ENCODE measurements at regions not wholly inside any gene's neighbourhood (a gene's known extent, or its start where the extent isn't known, plus 50 kb on each side); places are given as distances from the start of the nearest gene placed in this dataset.

DNA sequence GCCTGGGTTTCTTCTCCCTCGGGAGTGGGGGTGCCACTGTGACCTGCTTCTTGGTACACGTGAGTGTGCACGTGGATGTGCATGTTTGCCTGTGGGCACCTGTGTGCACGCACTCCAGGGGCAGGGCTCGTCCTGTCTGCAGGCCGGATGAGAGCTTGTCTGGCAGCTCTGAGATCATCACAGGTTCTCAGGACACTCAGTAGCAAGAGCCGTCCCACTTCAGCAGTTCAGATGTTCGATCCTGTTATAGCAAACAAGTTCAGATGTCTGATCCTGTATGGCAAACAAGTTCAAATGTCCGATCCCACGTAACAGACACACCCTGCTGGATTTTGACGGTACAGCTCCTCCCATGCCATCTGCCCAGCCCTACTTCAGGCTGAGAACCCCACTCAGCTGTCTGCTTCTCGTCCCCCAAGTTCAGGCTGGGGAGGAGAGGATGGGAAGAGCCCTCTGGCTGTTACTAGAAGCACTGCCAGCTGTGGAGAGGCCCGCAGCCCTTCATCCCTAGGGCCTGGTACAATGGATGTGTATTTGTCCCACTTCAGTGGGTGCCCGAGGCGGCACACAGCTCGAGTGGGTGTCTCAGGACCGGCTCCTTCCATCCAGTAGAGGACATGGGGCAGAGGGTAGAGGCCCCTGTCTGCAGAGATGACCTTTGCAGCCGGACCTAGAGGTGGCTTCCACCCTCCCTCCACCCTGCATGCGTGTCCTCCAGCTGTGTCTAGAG is 1126.9 kb downstream of the BRD1 start (continued):
- TF ChIP-seq SRSF9 (IDR thresholded peaks at IDR 0.05; ENCODE audit: borderline replicate concordance, insufficient read depth, low read depth, low read length, poor library complexity, severe bottlenecking) = no peak
- TF ChIP-seq, protein P1, sequence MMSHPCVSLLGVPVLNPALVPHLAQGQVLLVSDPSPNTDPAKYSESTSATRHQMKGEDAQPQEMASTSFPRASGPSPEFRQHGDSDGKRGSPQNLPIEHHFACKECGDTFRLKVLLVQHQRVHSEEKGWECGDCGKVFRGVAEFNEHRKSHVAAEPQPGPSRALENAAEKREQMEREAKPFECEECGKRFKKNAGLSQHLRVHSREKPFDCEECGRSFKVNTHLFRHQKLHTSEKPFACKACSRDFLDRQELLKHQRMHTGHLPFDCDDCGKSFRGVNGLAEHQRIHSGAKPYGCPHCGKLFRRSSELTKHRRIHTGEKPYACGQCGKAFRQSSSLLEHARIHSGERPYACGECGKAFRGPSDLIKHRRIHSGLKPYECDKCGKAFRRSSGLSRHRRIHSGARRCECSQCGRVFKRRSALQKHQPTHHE (CRISPR knock-in tag; IDR thresholded peaks at IDR 0.05; ENCODE audit: borderline replicate concordance) = no peak
- TF ChIP-seq, protein P2, sequence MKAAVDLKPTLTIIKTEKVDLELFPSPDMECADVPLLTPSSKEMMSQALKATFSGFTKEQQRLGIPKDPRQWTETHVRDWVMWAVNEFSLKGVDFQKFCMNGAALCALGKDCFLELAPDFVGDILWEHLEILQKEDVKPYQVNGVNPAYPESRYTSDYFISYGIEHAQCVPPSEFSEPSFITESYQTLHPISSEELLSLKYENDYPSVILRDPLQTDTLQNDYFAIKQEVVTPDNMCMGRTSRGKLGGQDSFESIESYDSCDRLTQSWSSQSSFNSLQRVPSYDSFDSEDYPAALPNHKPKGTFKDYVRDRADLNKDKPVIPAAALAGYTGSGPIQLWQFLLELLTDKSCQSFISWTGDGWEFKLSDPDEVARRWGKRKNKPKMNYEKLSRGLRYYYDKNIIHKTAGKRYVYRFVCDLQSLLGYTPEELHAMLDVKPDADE (CRISPR knock-in tag; IDR thresholded peaks at IDR 0.05) = no peak
- TF ChIP-seq, protein P3, sequence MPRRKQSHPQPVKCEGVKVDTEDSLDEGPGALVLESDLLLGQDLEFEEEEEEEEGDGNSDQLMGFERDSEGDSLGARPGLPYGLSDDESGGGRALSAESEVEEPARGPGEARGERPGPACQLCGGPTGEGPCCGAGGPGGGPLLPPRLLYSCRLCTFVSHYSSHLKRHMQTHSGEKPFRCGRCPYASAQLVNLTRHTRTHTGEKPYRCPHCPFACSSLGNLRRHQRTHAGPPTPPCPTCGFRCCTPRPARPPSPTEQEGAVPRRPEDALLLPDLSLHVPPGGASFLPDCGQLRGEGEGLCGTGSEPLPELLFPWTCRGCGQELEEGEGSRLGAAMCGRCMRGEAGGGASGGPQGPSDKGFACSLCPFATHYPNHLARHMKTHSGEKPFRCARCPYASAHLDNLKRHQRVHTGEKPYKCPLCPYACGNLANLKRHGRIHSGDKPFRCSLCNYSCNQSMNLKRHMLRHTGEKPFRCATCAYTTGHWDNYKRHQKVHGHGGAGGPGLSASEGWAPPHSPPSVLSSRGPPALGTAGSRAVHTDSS (CRISPR knock-in tag; conservative IDR thresholded peaks at IDR 0.05) = no peak
- TF ChIP-seq ZNF292 (CRISPR knock-in tag; IDR thresholded peaks at IDR 0.05; ENCODE audit: borderline replicate concordance, low read depth) = peak; percentile 80; the same call in 1 of the 2 replicates
- peak; percentile 14; the same call in 1 of the 2 replicates for TF ChIP-seq ZMYM3 (CRISPR knock-in tag; IDR thresholded peaks at IDR 0.05)
- no peak for TF ChIP-seq ZNF510 (CRISPR knock-in tag; IDR thresholded peaks at IDR 0.05; ENCODE audit: low read depth)
- TF ChIP-seq, protein P4, sequence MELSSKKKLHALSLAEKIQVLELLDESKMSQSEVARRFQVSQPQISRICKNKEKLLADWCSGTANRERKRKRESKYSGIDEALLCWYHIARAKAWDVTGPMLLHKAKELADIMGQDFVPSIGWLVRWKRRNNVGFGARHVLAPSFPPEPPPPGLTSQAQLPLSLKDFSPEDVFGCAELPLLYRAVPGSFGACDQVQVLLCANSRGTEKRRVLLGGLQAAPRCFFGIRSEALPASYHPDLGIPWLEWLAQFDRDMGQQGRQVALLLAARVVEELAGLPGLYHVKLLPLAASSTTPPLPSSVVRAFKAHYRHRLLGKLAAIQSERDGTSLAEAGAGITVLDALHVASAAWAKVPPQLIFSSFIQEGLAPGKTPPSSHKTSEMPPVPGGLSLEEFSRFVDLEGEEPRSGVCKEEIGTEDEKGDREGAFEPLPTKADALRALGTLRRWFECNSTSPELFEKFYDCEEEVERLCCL (CRISPR knock-in tag; IDR thresholded peaks at IDR 0.05; ENCODE audit: borderline replicate concordance) = no peak
- TF ChIP-seq, protein P5, sequence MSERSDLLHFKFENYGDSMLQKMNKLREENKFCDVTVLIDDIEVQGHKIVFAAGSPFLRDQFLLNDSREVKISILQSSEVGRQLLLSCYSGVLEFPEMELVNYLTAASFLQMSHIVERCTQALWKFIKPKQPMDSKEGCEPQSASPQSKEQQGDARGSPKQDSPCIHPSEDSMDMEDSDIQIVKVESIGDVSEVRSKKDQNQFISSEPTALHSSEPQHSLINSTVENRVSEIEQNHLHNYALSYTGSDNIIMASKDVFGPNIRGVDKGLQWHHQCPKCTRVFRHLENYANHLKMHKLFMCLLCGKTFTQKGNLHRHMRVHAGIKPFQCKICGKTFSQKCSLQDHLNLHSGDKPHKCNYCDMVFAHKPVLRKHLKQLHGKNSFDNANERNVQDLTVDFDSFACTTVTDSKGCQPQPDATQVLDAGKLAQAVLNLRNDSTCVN (CRISPR knock-in tag; IDR thresholded peaks at IDR 0.05; ENCODE audit: borderline replicate concordance) = no peak
- TF ChIP-seq ZNF343 (CRISPR knock-in tag; IDR thresholded peaks at IDR 0.05) = no peak
- TF ChIP-seq, protein P6, sequence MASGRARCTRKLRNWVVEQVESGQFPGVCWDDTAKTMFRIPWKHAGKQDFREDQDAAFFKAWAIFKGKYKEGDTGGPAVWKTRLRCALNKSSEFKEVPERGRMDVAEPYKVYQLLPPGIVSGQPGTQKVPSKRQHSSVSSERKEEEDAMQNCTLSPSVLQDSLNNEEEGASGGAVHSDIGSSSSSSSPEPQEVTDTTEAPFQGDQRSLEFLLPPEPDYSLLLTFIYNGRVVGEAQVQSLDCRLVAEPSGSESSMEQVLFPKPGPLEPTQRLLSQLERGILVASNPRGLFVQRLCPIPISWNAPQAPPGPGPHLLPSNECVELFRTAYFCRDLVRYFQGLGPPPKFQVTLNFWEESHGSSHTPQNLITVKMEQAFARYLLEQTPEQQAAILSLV (CRISPR knock-in tag; IDR thresholded peaks at IDR 0.05; ENCODE audit: borderline replicate concordance) = no peak
- TF ChIP-seq ZNF207 (IDR thresholded peaks at IDR 0.05; ENCODE audit: borderline replicate concordance) = no peak
- no peak for TF ChIP-seq PHF20 (CRISPR knock-in tag; IDR thresholded peaks at IDR 0.05)
- no peak for TF ChIP-seq ERF (CRISPR knock-in tag; IDR thresholded peaks at IDR 0.05)
- TF ChIP-seq, protein P7, sequence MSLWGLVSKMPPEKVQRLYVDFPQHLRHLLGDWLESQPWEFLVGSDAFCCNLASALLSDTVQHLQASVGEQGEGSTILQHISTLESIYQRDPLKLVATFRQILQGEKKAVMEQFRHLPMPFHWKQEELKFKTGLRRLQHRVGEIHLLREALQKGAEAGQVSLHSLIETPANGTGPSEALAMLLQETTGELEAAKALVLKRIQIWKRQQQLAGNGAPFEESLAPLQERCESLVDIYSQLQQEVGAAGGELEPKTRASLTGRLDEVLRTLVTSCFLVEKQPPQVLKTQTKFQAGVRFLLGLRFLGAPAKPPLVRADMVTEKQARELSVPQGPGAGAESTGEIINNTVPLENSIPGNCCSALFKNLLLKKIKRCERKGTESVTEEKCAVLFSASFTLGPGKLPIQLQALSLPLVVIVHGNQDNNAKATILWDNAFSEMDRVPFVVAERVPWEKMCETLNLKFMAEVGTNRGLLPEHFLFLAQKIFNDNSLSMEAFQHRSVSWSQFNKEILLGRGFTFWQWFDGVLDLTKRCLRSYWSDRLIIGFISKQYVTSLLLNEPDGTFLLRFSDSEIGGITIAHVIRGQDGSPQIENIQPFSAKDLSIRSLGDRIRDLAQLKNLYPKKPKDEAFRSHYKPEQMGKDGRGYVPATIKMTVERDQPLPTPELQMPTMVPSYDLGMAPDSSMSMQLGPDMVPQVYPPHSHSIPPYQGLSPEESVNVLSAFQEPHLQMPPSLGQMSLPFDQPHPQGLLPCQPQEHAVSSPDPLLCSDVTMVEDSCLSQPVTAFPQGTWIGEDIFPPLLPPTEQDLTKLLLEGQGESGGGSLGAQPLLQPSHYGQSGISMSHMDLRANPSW (CRISPR knock-in tag; IDR thresholded peaks at IDR 0.05; ENCODE audit: borderline replicate concordance) = no peak
- TF ChIP-seq FOXA1 (IDR thresholded peaks at IDR 0.05) = no peak
- no peak for TF ChIP-seq FOXA1 (CRISPR knock-in tag; IDR thresholded peaks at IDR 0.05)
- peak; percentile 57; the same call in 1 of the 2 replicates for TF ChIP-seq YEATS4 (CRISPR knock-in tag; IDR thresholded peaks at IDR 0.05; ENCODE audit: borderline replicate concordance)

Measured in HepG2 (cell line).